ENCODE measurements at regions not wholly inside any gene's neighbourhood (a gene's known extent, or its start where the extent isn't known, plus 50 kb on each side); places are given as distances from the start of the nearest gene placed in this dataset.

GRCh38 chr5:111984044-111984443, 227.1 kb upstream of the NREP start:
- TF ChIP-seq MYC (IDR thresholded peaks at IDR 0.05; ENCODE audit: low read depth, low read length) (no peak), POLR2A (IDR thresholded peaks at IDR 0.05; ENCODE audit: extremely low read depth, insufficient read length) (no peak), CTCF (IDR thresholded peaks at IDR 0.05; ENCODE audit: low read depth, low read length) (no peak), MAX (IDR thresholded peaks at IDR 0.05; ENCODE audit: low read depth, low read length) (no peak)
- peak; percentile 40 for DNase-seq (ENCODE audit: low read depth)
- no peak overlapping the region for H3K4me3 ChIP-seq (ENCODE audit: low read depth, low read length)

GRCh38 chr5:111983459-111983858, 226.5 kb upstream of the NREP start:
- DNase-seq (ENCODE audit: low read depth) = no peak

GRCh38 chr5:111977436-111977829, 220.4 kb upstream of the NREP start:
- no peak for TF ChIP-seq POLR2A (IDR thresholded peaks at IDR 0.05; ENCODE audit: extremely low read depth, insufficient read length)
- no peak for TF ChIP-seq MYC (IDR thresholded peaks at IDR 0.05; ENCODE audit: low read depth, low read length)
- TF ChIP-seq CTCF (IDR thresholded peaks at IDR 0.05; ENCODE audit: low read depth, low read length) = no peak
- no peak for TF ChIP-seq MAX (IDR thresholded peaks at IDR 0.05; ENCODE audit: low read depth, low read length)
- no peak for DNase-seq (ENCODE audit: low read depth)
- no peak overlapping the region for H3K4me3 ChIP-seq (ENCODE audit: low read depth, low read length)

More at GRCh38 chr5:111983459-111983858, 226.5 kb upstream of the NREP start:
- TF ChIP-seq POLR2A (IDR thresholded peaks at IDR 0.05; ENCODE audit: extremely low read depth, insufficient read length) (no peak), MYC (IDR thresholded peaks at IDR 0.05; ENCODE audit: low read depth, low read length) (no peak), MAX (IDR thresholded peaks at IDR 0.05; ENCODE audit: low read depth, low read length) (no peak), CTCF (IDR thresholded peaks at IDR 0.05; ENCODE audit: low read depth, low read length) (no peak)
- H3K4me3 ChIP-seq (ENCODE audit: low read depth, low read length) = no peak overlapping the region

- no peak for DNase-seq (ENCODE audit: low read depth)
- no peak for TF ChIP-seq POLR2A (IDR thresholded peaks at IDR 0.05; ENCODE audit: extremely low read depth, insufficient read length)
- no peak for TF ChIP-seq MAX (IDR thresholded peaks at IDR 0.05; ENCODE audit: low read depth, low read length)
- TF ChIP-seq CTCF (IDR thresholded peaks at IDR 0.05; ENCODE audit: low read depth, low read length) = no peak
- no peak for TF ChIP-seq MYC (IDR thresholded peaks at IDR 0.05; ENCODE audit: low read depth, low read length)
- no peak overlapping the region for H3K4me3 ChIP-seq (ENCODE audit: low read depth, low read length)
Measured at GRCh38 chr5:111976705-111977435, 219.9 kb upstream of the NREP start.

- DNase-seq (ENCODE audit: low read depth) = no peak
- TF ChIP-seq MAX (IDR thresholded peaks at IDR 0.05; ENCODE audit: low read depth, low read length) = no peak
- no peak for TF ChIP-seq CTCF (IDR thresholded peaks at IDR 0.05; ENCODE audit: low read depth, low read length)
- TF ChIP-seq MYC (IDR thresholded peaks at IDR 0.05; ENCODE audit: low read depth, low read length) = no peak
- TF ChIP-seq POLR2A (IDR thresholded peaks at IDR 0.05; ENCODE audit: extremely low read depth, insufficient read length) = no peak
- H3K4me3 ChIP-seq (ENCODE audit: low read depth, low read length) = no peak overlapping the region
Measured at GRCh38 chr5:111975133-111975532, 218.1 kb upstream of the NREP start.
